NCI-H1092 (cell line): ENCODE measurements at regions not wholly inside any gene's neighbourhood (a gene's known extent, or its start where the extent isn't known, plus 50 kb on each side); places are given as distances from the start of the nearest gene placed in this dataset.
"Not testable (repeated sequence)": the region's sequence is repeated elsewhere in the genome, so short reads cannot be mapped to it uniquely, and the experiment has no call there.

Experiments used
- DNase-seq: peaks from one replicate; lab custom pipeline; 2025; lab: John Stamatoyannopoulos, UW

GRCh38 chr10:25076506-25077177, 60.2 kb downstream of the THNSL1 start:
- DNase-seq: no peak

- no peak for DNase-seq
Measured at GRCh38 chr10:25078658-25079431, 62.4 kb downstream of the THNSL1 start.

- peak; percentile 41 for DNase-seq
Measured at GRCh38 chr10:25080880-25081581, 64.6 kb downstream of the THNSL1 start.

- DNase-seq: no peak
Measured at GRCh38 chr10:25082276-25083204, 66.1 kb downstream of the THNSL1 start.

- no peak for DNase-seq
Measured at GRCh38 chr10:25083546-25084111, 67.2 kb downstream of the THNSL1 start.

- DNase-seq: no peak
Measured at GRCh38 chr10:25084447-25084846, 68.0 kb downstream of the THNSL1 start.

- no peak for DNase-seq
Measured at GRCh38 chr10:25094590-25094989, 78.2 kb downstream of the THNSL1 start.

- no peak for DNase-seq
Measured at GRCh38 chr10:25097669-25098411, 77.0 kb upstream of the GPR158 start.

GRCh38 chr10:25100141-25100540, 74.7 kb upstream of the GPR158 start:
- no peak for DNase-seq

GRCh38 chr10:25101461-25102146, 73.2 kb upstream of the GPR158 start:
- DNase-seq: no peak

GRCh38 chr10:25102147-25102822, 72.5 kb upstream of the GPR158 start:
- no peak for DNase-seq

GRCh38 chr10:25103703-25104102, 71.1 kb upstream of the GPR158 start:
- no peak for DNase-seq

GRCh38 chr10:25104441-25104840, 70.4 kb upstream of the GPR158 start:
- no peak for DNase-seq

GRCh38 chr10:25105262-25105661, 69.5 kb upstream of the GPR158 start:
- DNase-seq: no peak

- DNase-seq: no peak
Measured at GRCh38 chr10:25105743-25106260, 69.0 kb upstream of the GPR158 start.

GRCh38 chr10:25107756-25108155, 67.0 kb upstream of the GPR158 start:
- DNase-seq: no peak

- not testable (repeated sequence) for DNase-seq
Measured at GRCh38 chr10:25109896-25110295, 64.9 kb upstream of the GPR158 start.

GRCh38 chr10:25112016-25112415, 62.8 kb upstream of the GPR158 start:
- no peak for DNase-seq
